ENCODE measurements at regions not wholly inside any gene's neighbourhood (a gene's known extent, or its start where the extent isn't known, plus 50 kb on each side); places are given as distances from the start of the nearest gene placed in this dataset.

DNA sequence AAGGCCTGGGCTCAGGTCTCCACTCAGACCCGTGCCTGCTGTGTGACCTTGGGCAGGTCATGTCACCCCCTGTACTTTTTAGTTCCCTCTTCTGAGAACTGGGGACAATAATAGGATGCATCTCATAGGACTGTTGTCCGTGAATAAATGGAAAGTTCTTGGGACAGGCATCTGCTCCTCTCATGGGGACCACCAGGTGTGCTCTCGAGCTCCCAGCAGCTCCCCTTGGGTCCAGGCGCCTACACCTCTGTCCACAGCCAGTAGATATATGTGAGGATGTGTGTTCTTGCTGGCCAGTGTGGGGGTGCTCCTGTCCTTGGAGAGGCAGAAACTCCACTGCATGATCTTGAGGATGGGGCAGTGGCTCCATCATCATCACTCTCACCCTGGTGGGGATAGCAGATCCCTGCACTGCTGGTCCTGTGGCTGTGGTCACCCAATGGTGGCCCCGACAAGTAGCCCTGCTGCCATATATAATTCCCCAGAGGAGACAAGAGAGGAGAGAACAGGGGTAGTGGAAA lies 257.6 kb upstream of the TLE3 start:
- DNase-seq (ENCODE audit: low read depth in 2 of 2, low spot score in 1 of 2), result no peak

DNA sequence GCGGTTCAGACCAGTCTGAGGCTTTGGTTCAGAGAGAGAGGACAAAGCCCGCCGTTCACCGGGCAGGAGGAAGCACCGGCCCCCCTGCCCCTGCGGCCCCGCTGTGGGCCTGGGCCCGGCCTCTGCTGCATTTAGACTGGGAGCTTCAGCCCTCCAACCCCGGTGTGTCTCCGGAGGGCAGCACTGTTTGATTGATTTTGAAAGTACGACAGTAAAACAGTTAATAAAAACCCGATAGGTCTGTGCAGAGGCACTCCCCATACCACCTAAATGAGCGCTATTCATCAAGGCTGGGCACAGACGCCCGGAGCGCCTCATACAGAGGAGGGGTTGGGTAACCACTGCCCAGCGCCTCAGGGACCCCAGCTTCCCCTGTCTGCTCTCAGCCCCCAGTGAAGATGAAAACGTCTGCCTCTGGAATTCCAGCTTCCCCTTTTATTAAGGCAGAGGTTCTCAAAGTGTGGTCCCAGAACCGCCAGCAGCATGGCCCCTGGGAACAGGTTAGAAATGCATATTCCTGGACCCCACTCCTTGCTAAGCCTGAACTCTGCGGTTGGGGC lies 256.7 kb upstream of the TLE3 start:
- DNase-seq (ENCODE audit: low read depth in 2 of 2, low spot score in 1 of 2), result no peak

DNA sequence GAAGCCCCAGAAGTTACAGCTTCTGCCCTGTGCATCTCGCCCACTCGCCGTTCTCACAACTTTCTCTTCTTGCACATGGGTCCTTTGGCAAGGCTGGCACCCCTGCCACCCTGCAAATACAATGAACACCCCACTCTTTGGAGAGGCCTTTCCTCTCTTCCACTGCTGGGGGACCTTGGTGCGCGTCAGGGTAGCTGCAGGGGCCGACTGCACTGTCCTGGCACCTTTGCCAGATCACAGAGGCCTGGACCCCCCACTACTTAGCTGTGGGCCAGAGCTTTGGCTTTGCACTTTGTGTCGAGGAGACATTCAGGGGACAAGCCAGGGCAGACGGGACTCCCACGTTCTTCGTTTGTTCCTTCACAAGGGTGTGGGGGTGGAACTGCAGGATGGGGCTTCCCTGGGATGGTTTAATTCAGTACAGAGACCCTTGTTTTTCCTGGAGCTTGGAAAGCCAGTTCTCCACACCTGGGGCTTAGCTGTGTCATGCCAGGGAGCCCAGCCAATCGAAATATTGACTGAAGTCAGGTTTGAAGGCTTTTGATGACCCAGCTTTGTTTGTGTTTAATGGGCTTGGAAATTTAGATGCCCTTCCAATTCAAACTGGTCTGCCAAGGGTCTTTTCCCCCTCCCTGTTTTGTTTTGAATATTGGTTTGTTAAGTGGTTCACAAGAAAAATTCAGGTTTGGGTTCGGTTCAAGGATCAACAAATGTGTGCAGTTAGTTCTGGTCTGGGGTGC lies 256.1 kb upstream of the TLE3 start:
- no peak for DNase-seq (ENCODE audit: low read depth in 2 of 2, low spot score in 1 of 2)

DNA sequence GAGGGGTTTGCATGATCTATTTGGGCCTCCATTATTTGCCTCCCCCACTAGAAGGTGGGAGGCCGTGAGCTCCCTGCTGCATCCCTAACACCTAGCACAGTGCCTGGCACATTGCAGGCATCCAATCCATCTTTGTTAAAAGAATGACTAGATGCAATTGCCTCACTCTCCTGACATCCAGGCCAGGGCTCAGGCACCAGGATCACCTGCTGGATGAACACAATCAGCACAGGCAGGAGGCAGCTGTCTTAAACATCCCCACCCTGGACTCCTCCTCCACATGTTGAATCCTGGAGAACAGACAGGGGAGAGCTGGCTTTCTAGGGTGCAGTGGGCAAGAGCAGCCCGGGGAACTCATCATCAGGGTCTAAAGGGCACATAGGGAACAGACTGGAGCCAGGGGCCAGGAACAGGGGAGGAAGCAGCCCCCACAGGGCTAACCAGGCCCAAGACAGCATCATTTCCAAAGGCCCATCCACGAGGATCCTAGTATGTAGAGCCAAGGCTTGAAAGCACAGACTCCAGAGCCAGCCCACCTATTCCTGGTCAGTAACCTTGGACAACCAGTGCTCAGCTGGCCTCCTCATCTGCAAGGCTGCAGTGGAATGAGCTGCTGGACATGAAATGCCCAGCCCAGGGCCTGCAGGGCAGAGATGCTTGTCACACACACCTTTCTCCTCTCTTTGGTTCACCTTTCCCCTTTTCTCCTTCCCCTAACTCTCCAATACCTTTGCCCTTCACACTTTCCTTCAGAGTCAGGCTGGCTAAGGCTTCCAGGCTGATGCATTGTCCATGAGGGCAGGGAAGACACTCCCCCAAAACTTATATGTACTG lies 254.4 kb upstream of the TLE3 start:
- no peak for DNase-seq (ENCODE audit: low read depth in 2 of 2, low spot score in 1 of 2)

DNA sequence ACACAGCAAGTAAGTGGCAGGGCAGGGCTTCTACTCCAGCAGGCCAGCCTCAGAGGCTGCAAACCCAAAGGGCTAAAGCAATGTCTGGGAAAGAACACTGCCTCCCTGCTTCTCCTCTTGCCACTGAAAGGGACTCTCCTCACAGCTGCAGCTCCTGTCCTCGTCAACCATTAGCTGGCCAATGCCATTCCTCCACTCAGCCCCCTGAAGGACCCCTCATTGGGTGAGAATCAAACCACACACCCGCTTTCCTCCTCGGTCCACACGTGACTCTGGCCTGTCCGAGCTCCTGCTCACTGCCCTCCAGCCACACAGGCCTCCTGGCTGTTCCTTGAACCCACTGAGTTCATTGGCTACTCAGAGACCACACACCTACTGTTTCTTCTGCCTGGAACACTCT lies 253.7 kb upstream of the TLE3 start:
- no peak for DNase-seq (ENCODE audit: low read depth in 2 of 2, low spot score in 1 of 2)

DNA sequence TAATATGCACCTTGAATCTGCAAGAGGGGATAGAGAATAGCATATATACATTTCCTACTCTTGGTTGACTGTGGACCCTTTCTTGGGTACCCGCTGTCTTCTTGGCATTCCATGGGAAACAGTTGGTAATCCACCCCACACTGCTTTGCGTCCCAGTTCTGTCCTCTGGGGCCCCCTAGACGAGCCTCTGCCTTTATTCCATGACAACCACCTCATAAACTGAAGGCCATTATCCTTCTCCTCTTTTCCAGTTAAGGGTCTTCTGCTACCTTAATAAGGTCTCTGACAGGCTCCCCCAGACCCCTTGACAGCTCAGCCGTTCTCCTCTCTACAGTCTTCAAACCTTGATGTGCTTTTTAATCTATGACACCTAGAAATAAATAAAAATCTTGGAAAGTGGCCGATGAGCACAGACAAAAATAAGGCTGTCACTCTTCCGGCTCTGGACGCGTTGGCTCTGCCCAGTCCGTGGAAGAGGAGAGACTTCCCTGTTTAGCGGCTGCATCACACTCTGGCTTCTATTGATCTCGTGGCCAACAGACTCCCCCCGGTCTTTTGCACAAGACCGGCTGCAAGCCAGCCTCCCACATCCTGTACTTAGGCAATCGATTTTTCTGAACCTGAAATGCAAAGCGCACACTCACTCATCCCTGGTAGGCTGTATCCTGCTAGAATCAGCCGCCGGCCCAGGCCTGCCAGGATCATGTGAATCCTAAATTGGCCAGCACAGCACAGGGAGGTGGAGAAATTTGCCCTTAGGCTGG lies 251.0 kb upstream of the TLE3 start:
- DNase-seq (ENCODE audit: low read depth in 2 of 2, low spot score in 1 of 2), result no peak

DNA sequence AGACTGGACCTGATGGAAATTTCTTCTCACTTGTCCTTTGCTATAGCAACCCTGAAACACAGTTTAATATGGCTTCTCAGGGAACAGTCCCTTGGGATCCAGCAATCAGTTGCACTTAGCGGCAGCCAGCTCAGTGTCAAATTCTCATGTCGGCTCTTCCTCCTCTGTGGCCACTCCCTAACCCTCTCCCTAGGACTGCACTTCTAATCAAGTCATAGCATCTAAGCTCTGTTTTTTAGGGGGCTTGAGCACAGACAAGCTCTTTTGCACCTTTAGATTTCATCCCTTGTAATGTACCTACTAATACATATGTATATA lies 250.5 kb upstream of the TLE3 start:
- no peak for DNase-seq (ENCODE audit: low read depth in 2 of 2, low spot score in 1 of 2)

DNA sequence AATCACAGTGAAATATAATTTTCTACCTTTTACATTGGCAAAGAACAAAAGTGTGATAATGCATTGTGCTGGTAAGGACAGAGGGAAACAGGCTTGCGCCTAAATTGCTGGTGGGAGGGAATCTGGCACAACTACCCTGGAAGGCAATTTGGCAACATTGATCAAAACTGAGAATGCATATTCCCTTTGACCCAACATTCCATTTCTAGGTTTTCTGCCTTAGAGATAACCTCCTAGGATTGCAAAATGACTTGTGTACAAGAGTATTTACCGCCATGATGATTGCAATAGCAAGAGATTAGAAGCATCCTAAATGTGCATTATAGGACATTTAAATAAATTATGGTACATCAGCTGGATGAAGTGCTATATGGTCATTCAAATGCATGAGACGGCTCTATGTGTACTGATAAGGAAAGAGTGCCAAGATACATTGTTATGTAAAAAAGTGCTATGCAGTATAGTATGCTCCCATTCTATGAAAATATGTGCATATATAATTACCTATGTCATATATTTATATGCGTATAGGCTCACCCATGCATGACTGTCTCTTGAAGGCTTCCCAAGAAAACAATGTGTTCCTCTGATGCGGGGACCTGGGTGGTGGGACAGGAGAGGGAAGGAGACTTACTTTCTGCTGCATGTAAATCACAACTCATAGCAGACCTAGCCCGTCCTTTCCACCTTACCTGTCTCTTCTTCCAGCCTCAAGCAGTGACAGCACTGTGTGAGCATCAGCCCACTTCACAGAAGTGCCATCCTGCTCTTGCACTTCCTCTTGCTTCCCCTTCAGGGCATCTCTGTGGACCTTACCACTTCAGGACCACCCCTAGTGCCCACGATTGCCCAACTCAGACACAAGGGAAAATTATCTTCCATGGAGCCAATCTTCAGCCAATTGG lies 249.9 kb upstream of the TLE3 start:
- DNase-seq (ENCODE audit: low read depth in 2 of 2, low spot score in 1 of 2), result no peak

DNA sequence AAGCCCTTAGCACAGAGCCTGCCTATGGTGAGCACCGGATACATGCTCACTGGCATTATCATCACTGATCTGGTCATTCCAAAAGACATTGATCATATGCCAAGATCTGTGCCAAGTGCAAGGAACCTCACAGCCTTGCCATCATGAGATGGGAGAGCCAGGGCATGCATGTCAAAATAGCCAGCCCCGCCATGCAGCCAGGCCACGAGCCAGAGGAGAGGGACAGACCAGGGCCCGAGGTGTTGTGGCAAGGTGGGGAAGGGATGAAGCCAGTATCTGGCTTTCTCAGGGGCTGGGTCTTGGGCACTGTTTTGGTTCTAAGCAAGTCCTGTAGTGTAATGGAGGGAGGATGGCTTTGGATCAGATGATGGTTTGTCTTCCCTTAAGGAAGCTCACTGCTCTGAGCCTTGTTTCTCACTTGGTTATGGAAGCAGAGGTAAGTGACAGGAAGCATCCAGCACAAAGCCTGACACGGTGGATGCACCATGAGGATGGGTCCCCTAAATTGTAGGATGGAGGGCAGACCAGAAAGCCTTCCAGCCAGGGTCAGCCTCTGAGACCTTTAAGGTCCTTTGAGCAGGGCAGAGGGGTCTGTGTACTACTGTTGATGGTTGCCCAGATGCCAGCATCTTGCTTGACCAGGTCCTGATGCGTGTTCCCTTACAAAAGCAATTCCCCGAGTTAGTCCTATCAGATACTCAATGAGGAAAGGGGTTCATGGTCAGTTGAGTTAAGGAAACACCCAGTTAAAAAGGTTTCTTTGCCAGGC lies 247.7 kb upstream of the TLE3 start:
- no peak for DNase-seq (ENCODE audit: low read depth in 2 of 2, low spot score in 1 of 2)

DNA sequence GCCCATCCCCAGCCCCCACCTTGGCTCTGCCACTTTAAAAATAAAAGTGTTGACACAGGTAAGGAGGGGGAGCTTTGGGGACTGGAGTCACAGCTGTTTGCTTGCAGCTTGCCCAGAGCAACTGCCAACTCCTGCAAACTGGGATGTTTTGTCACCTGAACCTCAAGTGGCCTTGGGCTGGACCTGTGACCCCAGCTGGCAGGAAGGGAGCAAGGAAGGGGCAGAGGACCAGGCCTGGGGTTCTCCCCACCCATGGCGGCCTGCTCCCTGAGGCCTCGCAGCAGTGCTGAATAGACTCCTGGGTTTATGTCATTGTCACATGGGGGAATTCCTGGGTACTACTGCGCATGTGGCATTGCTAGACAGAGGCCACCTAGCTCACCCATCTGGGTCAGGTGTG lies 246.9 kb upstream of the TLE3 start:
- DNase-seq (ENCODE audit: low read depth in 2 of 2, low spot score in 1 of 2), result no peak

DNA sequence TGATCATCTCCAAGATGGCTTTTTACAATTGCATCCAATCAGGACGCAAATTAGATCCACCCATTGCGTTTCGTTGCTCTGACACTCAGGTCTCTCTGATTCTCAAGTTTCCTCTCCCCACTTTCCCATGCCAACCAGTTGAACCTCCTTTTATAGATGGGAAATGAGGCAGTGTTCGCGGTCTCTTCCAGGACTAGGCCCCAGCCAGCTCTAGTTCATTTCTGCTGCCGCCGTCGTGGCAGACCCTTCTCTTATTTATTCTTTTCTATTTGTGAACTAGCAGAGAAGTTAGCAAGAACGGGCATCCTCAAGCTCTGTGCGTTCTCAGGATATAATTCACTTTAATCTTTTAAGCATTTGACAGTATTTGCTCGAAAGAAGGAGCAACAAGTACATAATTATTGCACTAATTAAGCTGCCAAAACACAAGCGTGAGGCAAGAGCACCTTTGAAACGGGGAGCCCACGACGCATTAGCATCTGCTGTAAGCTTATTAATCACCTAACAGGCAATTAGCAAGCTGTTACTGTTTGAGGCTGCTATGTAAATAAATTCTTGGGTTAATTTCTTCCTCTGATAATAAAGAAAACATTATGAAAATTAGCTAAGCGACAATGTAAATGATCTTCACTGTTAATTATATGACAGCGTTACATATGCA lies 246.4 kb upstream of the TLE3 start:
- no peak for DNase-seq (ENCODE audit: low read depth in 2 of 2, low spot score in 1 of 2)

DNA sequence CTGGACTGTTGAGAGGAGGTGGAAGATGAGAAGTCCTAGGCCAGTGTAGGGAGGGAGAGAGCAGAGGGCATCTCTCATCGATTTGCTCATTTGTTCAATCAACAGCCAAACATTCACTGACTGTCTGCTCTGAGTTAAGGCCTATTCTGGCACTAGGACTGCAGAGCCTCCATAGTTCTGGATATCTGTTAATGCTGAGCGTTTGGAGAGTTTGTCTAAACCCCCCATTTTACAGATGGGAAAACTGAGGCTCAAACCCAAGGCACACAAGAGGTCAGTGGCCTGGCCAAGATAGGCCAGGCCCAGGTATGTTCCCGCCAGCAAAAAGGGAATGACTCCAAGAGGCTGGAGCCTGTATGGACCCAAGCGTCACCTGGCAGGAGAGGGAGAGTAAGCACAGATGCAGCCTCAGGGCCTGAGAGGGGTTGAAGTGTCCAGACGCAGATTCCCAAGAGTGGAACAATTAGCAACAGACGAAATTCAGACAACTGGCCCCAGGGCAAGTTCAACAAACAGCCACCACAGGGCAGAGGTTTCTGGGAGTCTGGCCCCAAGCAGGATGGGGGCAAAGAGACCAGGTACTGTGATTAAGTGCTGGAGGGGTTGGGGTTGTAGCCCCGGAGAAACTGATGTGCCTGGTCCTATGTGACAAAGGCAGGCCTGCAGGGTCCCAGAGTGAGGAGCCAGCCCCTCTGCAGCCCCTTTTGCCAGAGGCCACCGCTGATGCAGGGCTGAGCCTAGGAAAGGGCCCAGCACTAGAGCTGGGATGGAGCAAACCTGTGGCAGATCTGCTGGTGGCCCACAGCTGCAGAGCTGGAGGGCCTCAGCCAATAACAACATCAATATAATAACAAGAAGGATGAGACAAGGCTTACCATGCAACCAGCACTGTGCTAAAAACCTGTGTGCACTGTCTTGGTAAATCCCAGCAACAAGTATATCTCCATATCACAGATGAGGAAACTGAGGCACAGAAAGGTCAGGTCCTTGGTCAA lies 245.1 kb upstream of the TLE3 start:
- DNase-seq (ENCODE audit: low read depth in 2 of 2, low spot score in 1 of 2), result no peak

DNA sequence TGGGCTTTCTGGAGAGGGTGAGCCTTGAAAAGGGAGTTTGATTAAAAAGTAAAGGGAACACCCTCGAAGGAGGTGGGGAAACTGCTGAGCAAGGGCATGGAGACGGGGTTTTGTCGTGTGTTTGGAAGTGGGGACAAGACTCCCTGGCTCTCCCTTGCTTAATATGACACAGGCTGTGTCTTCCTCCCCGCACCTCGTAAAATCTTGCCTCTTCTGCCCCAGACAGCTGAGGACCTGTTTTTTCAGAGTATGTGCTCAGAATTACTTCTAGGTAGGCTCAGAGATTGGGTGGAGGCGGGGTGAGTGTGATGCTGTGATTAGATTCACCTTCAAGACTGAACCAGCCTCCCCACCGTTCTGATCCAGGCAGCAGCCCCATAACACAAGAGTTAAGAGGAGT lies 244.4 kb upstream of the TLE3 start:
- DNase-seq (ENCODE audit: low read depth in 2 of 2, low spot score in 1 of 2), result no peak

DNA sequence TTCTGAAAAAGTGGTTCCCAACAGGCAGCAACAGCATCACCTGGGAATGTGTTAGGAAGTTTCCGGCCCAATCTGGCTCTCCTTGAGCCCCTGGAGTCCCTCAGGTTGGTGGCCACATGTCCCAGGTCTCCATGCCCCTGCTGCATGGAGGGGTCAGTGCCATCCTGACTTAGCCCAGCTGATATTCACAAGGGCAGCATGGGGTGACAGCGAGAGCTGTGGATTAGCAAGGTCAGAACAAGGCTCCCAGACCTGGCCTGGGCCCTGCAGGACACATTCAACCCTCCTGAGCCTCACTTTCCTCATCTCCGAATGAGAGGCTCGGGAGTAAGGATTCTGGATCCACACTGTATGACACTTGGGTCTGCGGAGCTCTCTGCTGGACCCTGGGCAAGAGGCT lies 243.8 kb upstream of the TLE3 start:
- no peak for DNase-seq (ENCODE audit: low read depth in 2 of 2, low spot score in 1 of 2)

DNA sequence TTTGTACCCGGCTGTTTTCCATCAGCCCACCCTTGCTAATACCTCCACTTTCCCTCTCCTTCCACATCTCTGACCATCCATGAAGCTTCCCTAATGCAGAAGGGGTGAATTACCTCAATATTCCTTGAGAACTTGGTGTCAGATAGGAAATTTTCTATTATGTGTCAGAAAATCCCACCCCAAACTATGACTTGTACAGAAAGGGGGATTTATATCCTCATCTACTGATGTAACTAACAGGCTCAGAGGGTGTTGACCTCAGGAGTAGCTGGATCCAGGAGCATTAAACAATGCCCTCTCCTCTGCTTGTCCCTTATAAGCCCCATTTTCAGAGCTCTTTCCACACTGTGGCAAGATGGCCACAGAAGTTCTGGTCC lies 242.8 kb upstream of the TLE3 start:
- no peak for DNase-seq (ENCODE audit: low read depth in 2 of 2, low spot score in 1 of 2)

DNA sequence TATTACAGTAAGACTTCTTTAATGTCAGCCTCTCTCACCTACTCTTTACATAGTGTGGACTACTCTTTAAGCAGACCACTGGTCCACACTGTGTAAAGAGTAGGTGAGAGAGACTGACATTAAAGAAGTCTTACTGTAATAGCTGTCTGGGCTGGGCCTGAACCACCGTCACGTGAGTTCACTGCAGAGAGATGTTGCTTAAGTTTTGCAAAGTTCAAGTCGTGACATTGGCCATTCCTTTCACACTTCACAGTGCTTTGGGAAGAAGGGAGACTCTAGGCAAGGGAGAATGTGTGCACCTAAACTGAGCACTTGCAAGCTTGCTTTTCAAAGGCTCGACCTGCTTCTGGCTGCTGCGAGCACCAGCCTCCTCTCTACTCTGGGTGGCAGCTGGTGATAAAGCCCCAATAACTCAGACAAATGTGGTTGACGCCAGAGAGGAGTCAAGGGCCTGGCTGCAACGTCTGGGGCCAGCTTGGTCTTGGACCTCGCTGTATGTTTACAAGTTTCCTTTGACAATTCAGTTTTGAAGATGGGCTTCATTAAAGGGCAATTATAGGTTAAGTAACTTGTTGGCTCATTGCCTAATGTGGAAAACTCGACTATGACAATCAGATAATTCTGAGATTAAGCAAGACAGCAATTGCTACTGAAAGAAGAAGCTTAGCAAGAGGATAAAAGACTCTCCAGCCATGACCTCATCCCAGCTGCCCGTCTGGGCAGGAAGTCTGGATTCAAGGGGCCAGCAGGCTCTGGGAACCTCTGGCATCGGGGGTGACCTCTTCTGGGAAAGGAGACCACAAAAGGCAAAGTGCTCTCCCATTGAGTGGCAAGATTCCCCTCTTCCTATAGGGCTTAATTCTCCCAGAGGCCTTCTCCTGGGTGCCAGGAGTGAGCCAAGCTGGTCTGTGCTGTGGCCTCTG lies 242.1 kb upstream of the TLE3 start:
- DNase-seq (ENCODE audit: low read depth in 2 of 2, low spot score in 1 of 2), result no peak

All from stimulated activated CD8-positive, alpha-beta memory T cell treated with anti-CD3 and anti-CD28 coated beads, Interleukin-4, amount 100 ng/mL, for 1 hour (primary cell).